GM19452 (cell line): ENCODE measurements at regions not wholly inside any gene's neighbourhood (a gene's known extent, or its start where the extent isn't known, plus 50 kb on each side); places are given as distances from the start of the nearest gene placed in this dataset.
"Not testable (repeated sequence)": the region's sequence is repeated elsewhere in the genome, so short reads cannot be mapped to it uniquely, and the experiment has no call there.

ENCODE experiments used
- ATAC-seq: cut with Tn5 transposase; IDR thresholded peaks from one replicate; pipeline ENCODE4 v1.9.1; 2021; ENCODE audit not compliant: unreplicated experiment

DNA sequence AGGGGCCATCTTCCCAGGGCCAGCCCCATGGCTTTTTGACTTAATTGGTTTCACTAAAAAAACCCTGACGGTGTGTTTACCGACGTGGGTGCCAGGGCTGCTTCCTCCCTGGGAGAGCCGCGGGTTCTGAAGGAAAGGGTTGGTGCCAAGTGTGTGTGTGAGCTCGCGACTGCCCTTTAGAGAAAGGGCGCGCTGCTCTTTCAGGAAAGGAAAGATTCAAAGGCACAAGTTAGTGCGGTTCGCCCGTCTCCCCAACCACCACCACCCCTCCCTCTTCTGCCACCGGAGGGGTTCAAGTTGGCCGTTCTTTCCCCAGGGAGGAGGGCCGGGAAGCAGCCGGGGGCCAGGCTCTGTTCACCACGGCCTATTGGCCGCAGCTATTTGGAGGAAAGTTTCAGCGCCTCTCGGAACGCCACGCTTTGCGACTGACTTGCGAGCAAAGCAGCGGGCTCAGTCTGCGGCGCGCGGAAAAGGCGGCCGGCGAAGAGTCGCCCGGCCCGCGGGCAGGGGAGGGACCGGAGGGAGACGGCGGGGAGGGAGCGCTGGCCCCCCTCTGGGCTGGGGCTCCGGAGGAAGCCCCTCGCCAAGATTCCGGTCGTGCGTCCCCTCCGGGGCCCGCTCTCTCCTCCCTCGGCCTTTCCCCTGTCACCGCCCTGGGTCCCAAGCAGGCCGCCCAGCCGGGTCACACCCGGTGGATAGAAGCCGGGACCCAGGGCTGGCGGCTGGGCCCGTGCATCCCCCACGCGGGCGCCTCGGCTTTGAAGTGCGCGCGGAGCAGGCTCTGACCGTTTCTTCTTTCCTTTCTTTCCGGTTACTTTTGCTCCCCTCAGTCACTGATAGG is 165.9 kb upstream of the PPP1R3A start:
- ATAC-seq, result no peak

- no peak for ATAC-seq
These were observed 165.2 kb upstream of the PPP1R3A start for GRCh38 chr7:114084002-114084471.

DNA sequence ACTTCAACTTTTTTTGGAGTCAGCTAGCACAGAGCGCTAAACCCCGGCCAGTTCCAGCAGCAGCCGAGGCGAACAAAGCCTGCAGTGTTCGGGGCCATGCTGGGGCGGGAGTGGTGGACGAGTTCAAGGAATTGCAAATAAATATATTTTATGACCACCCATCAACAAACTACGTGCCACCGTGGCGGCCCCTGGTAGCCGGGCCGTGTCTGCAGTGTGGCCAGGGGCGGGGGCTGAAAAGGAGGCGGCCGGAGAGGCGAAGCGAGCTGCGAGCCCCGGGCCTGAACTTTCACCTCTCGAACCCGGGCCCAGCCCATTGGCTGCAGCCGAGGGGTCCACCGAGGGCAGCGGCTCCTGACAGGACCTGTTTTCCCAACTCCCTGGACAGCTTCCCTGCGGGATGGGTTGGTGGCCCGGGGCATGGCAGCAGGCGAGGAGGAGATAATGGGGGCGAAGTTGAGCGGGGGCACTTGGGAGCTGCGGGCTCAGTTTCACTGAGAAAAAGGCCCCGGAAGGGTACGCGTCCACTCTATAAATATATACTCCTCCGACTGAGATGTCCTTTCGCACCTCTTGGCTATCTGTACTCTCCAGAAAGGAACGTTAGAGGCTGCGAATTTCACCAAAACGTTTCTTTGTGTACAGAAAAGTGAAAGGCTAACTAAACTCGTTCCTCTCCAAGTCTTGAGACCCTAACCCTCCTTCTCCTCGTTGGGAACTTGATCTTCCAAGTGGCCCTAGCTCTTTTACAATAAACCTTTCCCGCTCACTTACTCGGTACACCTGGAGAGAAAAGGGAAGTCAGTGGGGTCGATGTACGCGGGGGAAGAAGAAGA is 164.6 kb upstream of the PPP1R3A start:
- no peak for ATAC-seq

GRCh38 chr7:114082642-114083165 is 163.9 kb upstream of the PPP1R3A start:
- ATAC-seq, result no peak

DNA sequence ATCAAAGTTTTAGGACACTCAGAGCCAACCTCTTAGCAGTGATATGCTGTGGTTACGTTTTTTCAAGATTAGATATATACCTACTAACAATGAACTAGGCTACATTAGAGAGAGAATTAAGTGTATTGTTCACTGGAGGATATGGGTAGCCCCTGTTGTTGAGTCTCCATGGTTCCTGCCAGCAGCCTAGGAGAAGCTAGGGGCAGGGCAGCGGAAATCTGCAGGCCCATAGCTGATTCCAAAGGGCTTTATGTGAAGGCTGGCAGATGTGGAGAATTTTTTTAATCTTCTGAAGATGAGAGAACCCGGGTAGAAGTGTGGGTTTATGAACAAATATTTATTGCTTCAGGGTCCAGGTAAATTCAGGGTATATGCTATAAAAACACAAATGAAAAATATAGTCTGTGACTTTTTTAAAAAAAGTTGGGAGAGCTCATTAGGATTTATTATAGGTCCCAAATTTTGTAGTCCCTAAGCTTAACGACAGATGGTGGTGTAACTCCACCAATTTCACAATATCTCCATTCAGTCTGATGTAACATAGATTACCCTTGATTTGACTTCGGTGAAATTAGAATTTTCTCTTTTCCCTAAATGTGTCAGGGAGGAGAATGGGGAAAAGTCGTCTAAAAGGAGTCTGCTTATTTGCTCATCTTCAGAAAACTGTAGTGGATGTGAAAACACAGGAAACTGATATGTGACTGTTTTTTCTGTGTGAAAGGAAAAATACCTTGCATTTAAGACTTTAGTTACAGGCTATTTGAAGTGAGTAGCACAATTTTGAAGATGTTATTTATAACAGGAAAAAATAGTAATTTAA is 163.0 kb upstream of the PPP1R3A start:
- no peak for ATAC-seq

DNA sequence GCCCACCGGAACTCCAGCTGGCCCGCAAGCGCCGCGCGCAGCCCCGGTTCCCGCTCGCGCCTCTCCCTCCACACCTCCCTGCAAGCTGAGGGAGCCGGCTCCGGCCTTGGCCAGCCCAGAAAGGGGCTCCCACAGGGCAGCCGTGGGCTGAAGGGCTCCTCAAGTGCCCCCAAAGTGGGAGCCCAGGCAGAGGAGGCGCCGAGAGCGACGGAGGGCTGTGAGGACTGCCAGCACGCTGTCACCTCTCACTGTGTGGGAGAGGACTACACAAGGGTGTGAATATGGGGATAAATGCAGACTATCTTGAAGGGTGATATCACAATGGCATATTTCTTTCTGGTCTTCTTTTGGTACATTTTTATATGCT is 158.3 kb upstream of the PPP1R3A start:
- not testable (repeated sequence) for ATAC-seq

DNA sequence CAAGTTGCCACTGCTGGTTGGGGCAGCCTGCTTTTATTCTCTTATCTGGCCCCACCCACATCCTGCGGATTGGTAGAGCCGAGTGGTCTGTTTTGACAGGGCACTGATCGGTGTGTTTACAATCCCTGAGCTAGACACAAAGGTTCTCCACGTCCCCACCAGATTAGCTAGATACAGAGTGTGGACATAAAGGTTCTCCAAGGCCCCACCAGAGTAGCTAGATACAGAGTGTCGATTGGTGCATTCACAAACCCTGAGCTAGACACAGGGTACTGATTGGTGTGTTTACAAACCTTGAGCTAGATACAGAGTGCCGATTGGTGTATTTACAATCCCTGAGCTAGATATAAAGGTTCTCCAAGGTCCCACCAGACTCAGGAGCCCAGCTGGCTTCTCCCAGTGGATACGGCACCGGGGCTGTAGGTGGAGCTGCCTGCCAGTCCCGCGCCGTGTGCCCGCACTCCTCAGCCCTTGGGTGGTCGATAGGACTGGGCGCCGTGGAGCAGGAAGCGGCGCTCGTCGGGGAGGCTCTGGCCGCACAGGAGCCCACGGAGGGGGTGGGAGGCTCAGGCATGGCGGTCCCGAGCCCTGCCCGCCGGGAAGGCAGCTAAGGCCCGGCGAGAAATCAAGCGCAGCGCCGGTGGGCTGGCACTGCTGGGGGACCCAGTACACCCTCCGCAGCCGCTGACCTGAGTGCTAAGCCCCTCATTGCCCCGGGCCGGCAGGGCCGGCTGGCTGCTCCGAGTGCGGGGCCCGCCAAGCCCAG is 157.8 kb upstream of the PPP1R3A start:
- ATAC-seq, result not testable (repeated sequence)

- no peak for ATAC-seq
These were observed 154.9 kb upstream of the PPP1R3A start for GRCh38 chr7:114073701-114074100.

- ATAC-seq, result no peak
These were observed 151.4 kb upstream of the PPP1R3A start for GRCh38 chr7:114070246-114070645.

- ATAC-seq, result no peak
These were observed 144.0 kb upstream of the PPP1R3A start for GRCh38 chr7:114062810-114063209.

DNA sequence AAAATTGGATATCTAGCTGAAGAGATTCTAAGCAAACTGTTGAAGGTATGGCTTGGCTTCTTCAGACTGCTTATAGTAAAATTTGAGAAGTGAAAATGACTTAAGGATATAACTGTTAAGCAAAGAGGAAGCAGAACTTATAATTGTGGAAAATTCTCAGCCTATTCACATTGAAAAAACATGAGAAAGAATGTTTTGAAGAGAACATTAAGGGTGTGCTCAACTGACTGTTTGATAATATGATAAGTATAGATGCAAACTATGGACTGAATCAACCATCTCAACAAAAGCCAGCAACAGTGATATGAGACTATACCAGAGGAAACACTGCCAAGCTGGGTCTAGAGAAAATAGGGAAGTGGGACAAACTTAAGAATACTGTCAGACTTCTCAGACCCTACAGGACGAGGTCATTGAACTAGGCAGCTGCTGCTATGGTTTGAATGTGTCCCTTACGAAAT is 133.1 kb upstream of the PPP1R3A start:
- ATAC-seq, result peak; percentile 82

GRCh38 chr7:114050571-114050970 is 131.8 kb upstream of the PPP1R3A start:
- no peak for ATAC-seq

DNA sequence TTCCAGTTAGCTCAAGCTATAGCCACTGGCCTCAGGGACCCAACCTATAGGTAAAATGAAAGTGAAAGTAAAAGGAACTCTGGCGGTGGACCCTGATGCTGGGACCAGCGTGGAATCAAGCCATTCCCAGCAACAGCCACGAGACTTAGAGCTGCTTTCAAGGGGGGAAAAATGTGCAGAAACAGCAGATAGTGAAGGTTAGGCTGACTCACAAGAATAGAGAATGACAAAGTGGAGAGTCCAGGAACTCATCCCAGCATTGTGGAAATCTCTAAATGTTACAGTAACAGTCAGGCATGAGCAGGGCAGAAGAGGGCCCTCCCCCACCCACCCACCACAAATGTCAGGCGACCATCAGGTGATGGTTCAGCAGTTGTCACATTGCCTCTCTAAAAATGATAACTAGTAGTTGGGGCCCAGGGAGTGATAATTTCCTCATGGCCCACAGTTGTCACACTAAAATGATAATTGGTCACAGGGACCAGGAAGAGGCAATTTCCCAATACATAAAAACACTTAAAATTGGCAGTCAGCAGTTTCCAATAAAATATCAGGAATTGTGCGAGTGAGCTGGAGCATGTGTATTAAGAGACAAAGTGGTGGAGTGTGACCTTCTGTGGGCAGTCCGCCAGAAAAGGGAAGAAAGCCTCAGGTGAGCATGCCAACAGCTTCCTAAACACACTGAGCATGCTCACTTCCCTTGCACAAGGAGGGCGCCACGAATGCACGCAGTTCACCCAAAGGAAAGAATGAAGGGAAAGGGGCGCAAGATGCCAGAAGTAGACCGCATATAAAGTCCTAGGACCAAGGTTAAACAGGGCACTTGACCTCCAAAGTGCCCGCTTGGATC is 129.8 kb upstream of the PPP1R3A start:
- ATAC-seq, result no peak

DNA sequence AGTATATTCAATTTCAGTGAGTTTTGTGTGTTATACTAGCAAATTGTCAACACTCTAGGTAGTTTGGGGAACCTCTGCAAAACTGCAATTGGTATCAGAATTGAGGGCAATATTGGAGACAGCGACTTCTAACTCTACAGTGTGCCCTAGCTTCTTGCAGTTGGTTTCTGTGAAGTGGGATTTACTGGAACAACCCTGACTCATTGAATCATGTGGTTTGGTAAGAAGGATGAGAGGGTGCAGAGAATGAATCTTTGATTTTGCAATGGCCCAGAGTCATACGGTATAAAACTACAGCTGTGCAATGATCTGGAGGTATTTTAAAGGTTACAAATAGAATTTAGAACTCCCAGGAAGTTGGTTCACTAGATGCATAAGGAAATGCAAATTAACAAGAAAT is 129.1 kb upstream of the PPP1R3A start:
- ATAC-seq, result no peak

DNA sequence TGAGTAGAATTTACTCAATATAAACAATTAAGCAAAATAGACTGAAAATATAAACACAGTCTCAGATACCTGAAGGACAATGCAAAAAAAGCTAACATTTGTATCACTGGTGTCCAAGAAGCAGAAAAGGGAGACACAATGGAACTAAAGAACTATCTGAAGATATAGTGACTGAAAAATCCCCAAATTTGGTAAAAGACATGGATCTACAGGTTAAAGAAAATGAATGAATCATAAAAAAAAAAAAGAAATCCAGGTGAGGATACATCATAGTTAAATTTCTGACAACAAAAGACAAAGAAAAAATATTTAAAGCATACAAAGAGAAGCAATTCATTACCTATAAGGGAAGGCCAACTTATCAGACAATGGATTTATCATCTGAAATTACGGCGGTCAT is 114.7 kb upstream of the PPP1R3A start:
- ATAC-seq, result no peak

DNA sequence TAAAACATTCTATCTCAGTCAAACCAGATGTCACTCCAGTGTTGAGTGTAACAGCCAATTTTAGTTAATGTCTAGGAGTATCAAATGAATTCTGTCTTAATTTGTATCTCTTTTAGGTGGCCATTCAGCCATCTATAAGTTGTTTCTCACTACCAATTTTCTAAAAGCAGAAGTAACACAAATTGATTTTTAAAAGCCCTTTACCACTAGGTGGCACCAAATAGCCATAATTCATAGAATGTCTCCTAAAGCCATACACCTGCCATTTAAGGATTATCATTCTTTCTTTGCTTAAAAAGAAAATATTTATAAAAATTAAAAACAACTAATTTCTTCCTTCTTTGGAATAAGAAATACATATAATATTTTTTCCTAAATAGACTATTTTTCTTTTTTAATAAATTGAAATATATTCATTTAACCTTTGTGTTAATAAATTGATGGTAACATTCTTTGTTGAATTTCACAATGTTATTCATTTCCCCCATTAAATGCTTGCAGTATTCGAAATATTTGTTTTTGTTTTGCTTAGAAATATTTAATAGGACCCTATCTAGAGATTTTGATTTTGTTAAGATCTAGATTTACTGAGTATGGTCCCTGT is 107.8 kb upstream of the PPP1R3A start:
- peak; percentile 72 for ATAC-seq

- ATAC-seq, result no peak
These were observed 102.3 kb upstream of the PPP1R3A start for GRCh38 chr7:114021135-114021534.

GRCh38 chr7:114008696-114009095 is 89.9 kb upstream of the PPP1R3A start:
- ATAC-seq, result no peak

DNA sequence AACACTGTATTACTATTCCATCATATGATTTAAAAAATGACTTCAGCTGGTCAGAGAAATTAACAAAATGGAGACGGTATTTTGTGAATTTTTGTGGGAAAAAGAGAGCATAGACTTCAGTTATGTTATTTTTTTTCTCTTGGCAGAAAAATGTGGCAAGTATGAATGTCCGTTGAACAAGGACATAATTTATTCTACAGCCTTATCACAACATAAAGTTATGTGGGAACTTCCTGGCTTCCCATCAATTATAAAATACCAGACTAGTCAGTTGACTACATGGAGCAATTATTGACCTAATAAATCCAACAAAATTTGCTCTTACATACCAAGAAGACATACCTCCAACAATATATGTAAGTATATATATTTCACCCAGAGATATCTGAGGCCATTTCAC is 88.6 kb upstream of the PPP1R3A start:
- no peak for ATAC-seq
